GM06990 (cell line): ENCODE measurements at regions not wholly inside any gene's neighbourhood (a gene's known extent, or its start where the extent isn't known, plus 50 kb on each side); places are given as distances from the start of the nearest gene placed in this dataset.

Experiments
- DNase-seq: peaks from one replicate; pipeline ENCODE4 v3.0.0-alpha.2; 2011; ENCODE audit not compliant: insufficient read length; ENCODE audit errors: extremely low read depth
- H3K27me3 ChIP-seq: replicated peaks from 2 replicates; pipeline ENCODE4 v1.6.0; 2011; ENCODE audit warnings: low read length; ENCODE audit not compliant: control insufficient read depth, insufficient read depth
- H3K36me3 ChIP-seq: 2 replicates; pipeline ENCODE4 v1.5.1; 2011; ENCODE audit warnings: low read length; ENCODE audit not compliant: control insufficient read depth, insufficient read depth
- H3K4me3 ChIP-seq: replicated peaks from 2 replicates; pipeline ENCODE4 v1.5.1; 2011; ENCODE audit warnings: low read depth, mild to moderate bottlenecking, control low read depth, low read length
- TF ChIP-seq, protein P1 (sequence below): IDR thresholded peaks from 2 replicates; pipeline ENCODE4 v1.5.1; 2011; ENCODE audit warnings: low read length, control low read depth, mild to moderate bottlenecking, inconsistent platforms; ENCODE audit not compliant: insufficient read depth, poor library complexity, severe bottlenecking

DNA sequence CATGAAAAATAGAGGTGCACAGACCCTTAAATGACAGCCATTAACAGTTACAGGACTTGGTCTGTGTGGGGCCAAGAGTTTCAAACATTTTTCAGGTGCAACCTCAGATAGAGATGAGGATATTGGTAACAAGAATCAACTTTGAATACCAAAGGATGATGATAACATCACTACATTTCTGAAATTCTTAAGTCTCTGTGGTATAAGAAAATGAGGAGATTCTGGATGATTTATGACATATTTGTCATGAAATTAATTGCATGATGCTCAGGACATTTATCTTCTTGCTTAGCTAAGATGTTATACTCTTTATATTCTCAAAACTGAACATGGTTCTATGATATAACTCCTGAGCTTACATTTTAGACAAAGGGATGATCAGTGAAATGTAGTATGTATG, 471.8 kb upstream of the CWC22 start:
- Histone ChIP-seq H3K27me3 (no peaks in the 10 kb centered on the region), H3K4me3 (no peak overlapping the region), H3K36me3 (no peaks in the 10 kb centered on the region)
- no peak for DNase-seq
- TF ChIP-seq, protein P1, sequence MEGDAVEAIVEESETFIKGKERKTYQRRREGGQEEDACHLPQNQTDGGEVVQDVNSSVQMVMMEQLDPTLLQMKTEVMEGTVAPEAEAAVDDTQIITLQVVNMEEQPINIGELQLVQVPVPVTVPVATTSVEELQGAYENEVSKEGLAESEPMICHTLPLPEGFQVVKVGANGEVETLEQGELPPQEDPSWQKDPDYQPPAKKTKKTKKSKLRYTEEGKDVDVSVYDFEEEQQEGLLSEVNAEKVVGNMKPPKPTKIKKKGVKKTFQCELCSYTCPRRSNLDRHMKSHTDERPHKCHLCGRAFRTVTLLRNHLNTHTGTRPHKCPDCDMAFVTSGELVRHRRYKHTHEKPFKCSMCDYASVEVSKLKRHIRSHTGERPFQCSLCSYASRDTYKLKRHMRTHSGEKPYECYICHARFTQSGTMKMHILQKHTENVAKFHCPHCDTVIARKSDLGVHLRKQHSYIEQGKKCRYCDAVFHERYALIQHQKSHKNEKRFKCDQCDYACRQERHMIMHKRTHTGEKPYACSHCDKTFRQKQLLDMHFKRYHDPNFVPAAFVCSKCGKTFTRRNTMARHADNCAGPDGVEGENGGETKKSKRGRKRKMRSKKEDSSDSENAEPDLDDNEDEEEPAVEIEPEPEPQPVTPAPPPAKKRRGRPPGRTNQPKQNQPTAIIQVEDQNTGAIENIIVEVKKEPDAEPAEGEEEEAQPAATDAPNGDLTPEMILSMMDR, result no peak

DNA sequence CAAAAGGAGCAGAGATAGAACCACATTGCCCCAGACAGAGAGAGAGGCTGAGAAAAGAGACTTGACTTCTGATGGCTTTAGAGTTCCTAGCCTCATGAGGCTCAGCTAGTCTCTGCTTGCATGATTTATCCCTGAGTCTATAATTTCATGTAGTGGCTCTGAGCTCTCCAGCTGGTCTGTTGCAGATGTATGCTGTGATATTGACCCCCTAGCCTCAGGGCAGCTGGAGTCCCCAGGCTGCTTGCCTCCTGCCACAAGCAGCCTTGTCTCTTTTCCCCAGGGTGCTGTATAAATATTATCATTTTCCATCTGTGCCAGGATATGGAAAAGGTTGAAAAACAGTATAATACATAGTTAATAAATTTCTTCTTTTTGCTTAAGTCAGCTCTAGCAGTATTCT, 467.6 kb upstream of the CWC22 start:
- TF ChIP-seq, protein P1, result no peak
- Histone ChIP-seq H3K36me3 (no peaks in the 10 kb centered on the region), H3K27me3 (no peaks in the 10 kb centered on the region), H3K4me3 (no peak overlapping the region)
- DNase-seq, result no peak

DNA sequence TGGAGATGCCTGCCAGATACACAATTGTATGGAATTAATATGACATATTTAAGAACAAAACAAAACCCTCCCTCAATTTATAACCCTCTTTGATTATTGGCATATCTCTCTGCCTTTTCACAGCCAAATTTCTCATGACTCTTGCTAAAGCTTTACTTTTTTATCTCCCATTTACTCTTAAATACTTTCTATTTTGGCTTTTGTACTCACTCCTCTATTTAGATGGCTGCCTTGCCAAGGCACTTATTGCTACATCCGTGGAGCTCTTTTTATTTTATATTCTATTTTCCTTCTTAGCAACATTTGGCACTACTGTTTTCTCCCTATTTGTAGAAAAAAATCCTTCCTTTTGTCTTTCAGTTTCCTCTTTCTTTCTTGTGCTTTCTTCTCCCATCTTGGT, 466.4 kb upstream of the CWC22 start:
- Histone ChIP-seq H3K27me3 (no peaks in the 10 kb centered on the region), H3K4me3 (no peak overlapping the region), H3K36me3 (no peaks in the 10 kb centered on the region)
- TF ChIP-seq, protein P1, result no peak
- no peak for DNase-seq

DNA sequence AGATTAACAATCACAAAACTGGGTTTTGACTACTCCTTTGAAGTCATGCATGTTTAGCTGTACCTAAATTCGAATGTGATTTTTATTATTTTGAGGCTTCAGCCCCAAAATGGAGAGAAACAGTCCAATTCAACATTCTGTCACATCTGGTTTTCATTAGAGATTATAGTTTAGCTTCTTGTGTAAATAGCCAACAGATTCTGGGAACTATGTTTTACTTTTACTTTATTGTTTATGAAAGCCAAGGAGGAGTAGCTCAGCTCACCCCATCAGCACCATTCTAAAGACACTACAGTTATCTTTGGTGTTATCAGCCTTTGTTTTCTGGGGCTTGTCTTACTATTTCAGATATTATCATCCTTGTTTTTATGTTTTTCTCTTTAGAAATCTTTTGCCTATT, 465.0 kb upstream of the CWC22 start:
- Histone ChIP-seq H3K4me3 (no peak overlapping the region), H3K36me3 (no peaks in the 10 kb centered on the region), H3K27me3 (no peaks in the 10 kb centered on the region)
- TF ChIP-seq, protein P1, result no peak
- no peak for DNase-seq

DNA sequence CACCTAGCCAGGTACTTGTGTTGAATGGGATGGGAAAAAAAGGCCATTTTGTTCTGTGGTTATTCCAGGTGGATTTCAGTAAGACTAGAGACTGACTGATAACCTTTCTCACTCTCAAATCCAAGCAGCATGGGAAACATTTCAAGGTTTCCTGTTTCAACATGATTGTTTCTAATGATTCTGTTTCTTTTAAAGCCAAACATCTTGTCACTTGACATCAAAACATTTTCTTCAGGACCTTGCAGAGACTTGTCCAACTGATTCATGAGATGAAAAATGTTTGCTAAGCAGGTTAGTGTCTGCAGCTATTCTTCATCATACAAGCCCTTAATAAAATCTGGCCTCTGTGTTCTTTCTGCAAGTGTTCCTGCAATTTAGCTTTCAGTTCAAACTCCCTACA, 456.5 kb upstream of the CWC22 start:
- no peak overlapping the region for H3K4me3 ChIP-seq

DNA sequence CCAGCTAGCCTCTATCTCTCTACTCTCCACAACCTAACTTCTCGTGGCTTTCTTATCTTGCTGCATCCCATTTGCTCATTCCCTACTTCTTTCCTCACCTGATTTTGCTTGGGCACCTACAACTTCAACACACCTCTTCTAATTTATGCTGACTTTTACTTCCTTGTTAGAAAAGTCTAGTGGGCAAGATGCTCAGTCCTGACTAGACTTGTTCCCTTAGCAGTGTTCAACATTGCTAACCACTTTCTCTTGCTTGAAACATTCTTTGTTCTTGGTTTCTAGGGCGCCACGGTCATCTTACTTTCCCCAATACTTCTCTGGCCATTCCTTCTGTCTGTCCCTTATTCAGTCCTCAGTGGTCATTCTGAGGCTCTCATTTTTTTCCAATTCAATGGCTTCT, 454.7 kb upstream of the CWC22 start:
- DNase-seq, result no peak
- TF ChIP-seq, protein P1, result no peak
- Histone ChIP-seq H3K27me3 (no peaks in the 10 kb centered on the region), H3K4me3 (no peak overlapping the region), H3K36me3 (no peaks in the 10 kb centered on the region)

More for the DNA sequence above, 456.5 kb upstream of the CWC22 start:
- TF ChIP-seq, protein P1, result no peak
- no peak for DNase-seq
- no peaks in the 10 kb centered on the region for H3K36me3 ChIP-seq
- H3K27me3 ChIP-seq, result no peaks in the 10 kb centered on the region
